Fibroblast of skin of right quadriceps (primary cell): ENCODE measurements at regions not wholly inside any gene's neighbourhood (a gene's known extent, or its start where the extent isn't known, plus 50 kb on each side); places are given as distances from the start of the nearest gene placed in this dataset.

ENCODE experiments used
- DNase-seq: peaks from one replicate; pipeline ENCODE4 v3.0.0-alpha.2; 2013

GRCh38 chr16:80489173-80489572 lies 51.6 kb upstream of the DYNLRB2 start:
- no peak for DNase-seq

- DNase-seq = no peak
Observed at GRCh38 chr16:80488167-80488566, 52.6 kb upstream of the DYNLRB2 start.

GRCh38 chr16:80480664-80481063 lies 60.1 kb upstream of the DYNLRB2 start:
- DNase-seq = no peak

- DNase-seq = no peak
Observed at GRCh38 chr16:80477838-80478237, 63.0 kb upstream of the DYNLRB2 start.

GRCh38 chr16:80468029-80468428 lies 72.8 kb upstream of the DYNLRB2 start:
- no peak for DNase-seq

- DNase-seq = peak; percentile 50
Observed at GRCh38 chr16:80466024-80466987, 74.5 kb upstream of the DYNLRB2 start.

- DNase-seq = no peak
Observed at GRCh38 chr16:80463751-80464495, 76.9 kb upstream of the DYNLRB2 start.

GRCh38 chr16:80463326-80463725 lies 77.5 kb upstream of the DYNLRB2 start:
- DNase-seq = no peak

GRCh38 chr16:80462917-80463316 lies 77.9 kb upstream of the DYNLRB2 start:
- no peak for DNase-seq

GRCh38 chr16:80460988-80461387 lies 79.8 kb upstream of the DYNLRB2 start:
- DNase-seq = no peak

GRCh38 chr16:80459966-80460365 lies 80.8 kb upstream of the DYNLRB2 start:
- peak; percentile 24 for DNase-seq

GRCh38 chr16:80459331-80459777 lies 81.4 kb upstream of the DYNLRB2 start:
- DNase-seq = peak; percentile 75

GRCh38 chr16:80457871-80458270 lies 82.9 kb upstream of the DYNLRB2 start:
- DNase-seq = no peak

- DNase-seq = no peak
Observed at GRCh38 chr16:80454802-80455201, 86.0 kb upstream of the DYNLRB2 start.

GRCh38 chr16:80449392-80449791 lies 91.4 kb upstream of the DYNLRB2 start:
- no peak for DNase-seq

- DNase-seq = no peak
Observed at GRCh38 chr16:80447241-80447640, 93.6 kb upstream of the DYNLRB2 start.

GRCh38 chr16:80442779-80443178 lies 98.0 kb upstream of the DYNLRB2 start:
- DNase-seq = no peak

GRCh38 chr16:80441935-80442334 lies 98.9 kb upstream of the DYNLRB2 start:
- DNase-seq = no peak

- DNase-seq = no peak
Observed at GRCh38 chr16:80440667-80441066, 100.1 kb upstream of the DYNLRB2 start.

- DNase-seq = no peak
Observed at GRCh38 chr16:80437707-80438106, 103.1 kb upstream of the DYNLRB2 start.

- no peak for DNase-seq
Observed at GRCh38 chr16:80436510-80436909, 104.3 kb upstream of the DYNLRB2 start.

- no peak for DNase-seq
Observed at GRCh38 chr16:80433623-80434022, 107.2 kb upstream of the DYNLRB2 start.

- no peak for DNase-seq
Observed at GRCh38 chr16:80427795-80428194, 113.0 kb upstream of the DYNLRB2 start.
